OCI-LY3 (cell line): ENCODE measurements at regions not wholly inside any gene's neighbourhood (a gene's known extent, or its start where the extent isn't known, plus 50 kb on each side); places are given as distances from the start of the nearest gene placed in this dataset.

Source experiments
- H2AFZ ChIP-seq: fragments of 200-600, 300-600 bp; shearing (Covaris generic); 2 replicates; pipeline ENCODE4 v1.6.0; 2014; ENCODE audit warnings: antibody characterized with exemption, low read depth, low read length
- H3K27ac ChIP-seq: fragments of 200-600, 300-600 bp; sonication (generic); 2 replicates; pipeline ENCODE4 v1.5.1; 2014; ENCODE audit warnings: mild to moderate bottlenecking, low read length, moderate library complexity, mixed read lengths
- H3K27me3 ChIP-seq: fragments of 200-600, 300-600 bp; sonication (generic); 2 replicates; pipeline ENCODE4 v1.6.1; 2014; ENCODE audit warnings: low read depth, low read length, mixed read lengths
- H3K36me3 ChIP-seq: fragments of 200-600, 300-600 bp; sonication (generic); replicated peaks from 2 replicates; pipeline ENCODE3; 2014; ENCODE audit warnings: low read depth, low read length, mixed read lengths
- H3K4me1 ChIP-seq: fragments of 300-600, 200-600 bp; sonication (generic); 2 replicates; pipeline ENCODE4 v1.6.1; 2014; ENCODE audit warnings: low read length, mixed read lengths
- H3K4me2 ChIP-seq: fragments of 200-600, 300-600 bp; sonication (generic); 2 replicates; pipeline ENCODE4 v1.6.1; 2014; ENCODE audit warnings: low read length, mixed read lengths
- H3K4me3 ChIP-seq: fragments of 300-600, 200-600 bp; sonication (generic); 2 replicates; pipeline ENCODE4 v1.5.1; 2014; ENCODE audit warnings: antibody characterized with exemption, mild to moderate bottlenecking, low read length, moderate library complexity
- H3K79me2 ChIP-seq: fragments of 300-600, 200-600 bp; shearing (Covaris generic); 2 replicates; pipeline ENCODE4 v1.6.1; 2014; ENCODE audit warnings: mild to moderate bottlenecking, low read length, mixed read lengths
- H3K9ac ChIP-seq: fragments of 300-600, 200-600 bp; shearing (Covaris generic); 2 replicates; pipeline ENCODE4 v1.6.0; 2014; ENCODE audit warnings: mild to moderate bottlenecking, low read length, moderate library complexity
- H3K9me3 ChIP-seq: fragments of 200-600, 300-600 bp; shearing (Covaris generic); 2 replicates; pipeline ENCODE4 v1.6.1; 2014; ENCODE audit warnings: low read length, mixed read lengths; ENCODE audit not compliant: insufficient read depth
- H4K20me1 ChIP-seq: fragments of 200-600, 300-600 bp; sonication (generic); 2 replicates; pipeline ENCODE4 v1.6.1; 2016; ENCODE audit warnings: low read length, mixed read lengths; ENCODE audit not compliant: insufficient read depth
- CTCF ChIP-seq: fragments of 200-600, 300-600 bp; sonication (generic); IDR thresholded peaks from 2 replicates; pipeline ENCODE4 v1.5.1; 2014; ENCODE audit warnings: antibody characterized with exemption, low read length, low read depth
- EZH2phosphoT487 ChIP-seq: fragments of 200-600 bp; shearing (Covaris generic); IDR thresholded peaks from 2 replicates; pipeline ENCODE4 v1.6.1; 2018; ENCODE audit warnings: antibody characterized with exemption, mixed run types, low read depth

- H3K4me1 ChIP-seq, result no peaks in the 10 kb centered on the region; the same call in 1 of the 2 replicates
- H3K36me3 ChIP-seq, result no peaks in the 10 kb centered on the region
- H2AFZ ChIP-seq, result no peak overlapping the region
- no peaks in the 10 kb centered on the region for H4K20me1 ChIP-seq
- H3K27me3 ChIP-seq, result no peaks in the 10 kb centered on the region
- no peak overlapping the region for H3K4me3 ChIP-seq
- no peak for TF ChIP-seq CTCF
- no peak for TF ChIP-seq EZH2phosphoT487
- H3K79me2 ChIP-seq, result no peaks in the 10 kb centered on the region
- no peak overlapping the region for H3K4me2 ChIP-seq
- H3K27ac ChIP-seq, result no peak overlapping the region
- no peak overlapping the region for H3K9ac ChIP-seq
- no peaks in the 10 kb centered on the region for H3K9me3 ChIP-seq
Observed at GRCh38 chr12:68458866-68459265, 126.7 kb upstream of the MDM1 start.

GRCh38 chr12:68460236-68460635 is 128.1 kb upstream of the MDM1 start:
- Histone ChIP-seq H2AFZ (no peak overlapping the region), H4K20me1 (no peaks in the 10 kb centered on the region), H3K4me2 (no peak overlapping the region), H3K36me3 (no peaks in the 10 kb centered on the region), H3K4me3 (no peak overlapping the region), H3K27ac (no peak overlapping the region), H3K27me3 (no peaks in the 10 kb centered on the region), H3K4me1 (no peaks in the 10 kb centered on the region; the same call in 1 of the 2 replicates), H3K79me2 (no peaks in the 10 kb centered on the region), H3K9ac (no peak overlapping the region), H3K9me3 (no peaks in the 10 kb centered on the region)
- no peak for TF ChIP-seq CTCF
- no peak for TF ChIP-seq EZH2phosphoT487

- Histone ChIP-seq H3K4me3 (no peak overlapping the region), H3K4me1 (no peaks in the 10 kb centered on the region), H4K20me1 (no peaks in the 10 kb centered on the region), H2AFZ (no peak overlapping the region), H3K27me3 (no peaks in the 10 kb centered on the region; the same call in 1 of the 2 replicates), H3K79me2 (no peaks in the 10 kb centered on the region), H3K4me2 (no peak overlapping the region), H3K36me3 (no peaks in the 10 kb centered on the region), H3K9ac (no peak overlapping the region), H3K27ac (no peak overlapping the region), H3K9me3 (no peaks in the 10 kb centered on the region)
- no peak for TF ChIP-seq EZH2phosphoT487
- TF ChIP-seq CTCF, result no peak
Observed at GRCh38 chr12:68461645-68462044, 129.5 kb upstream of the MDM1 start.

GRCh38 chr12:68462803-68463202 is 130.6 kb upstream of the MDM1 start:
- H3K27ac ChIP-seq, result no peak overlapping the region
- H2AFZ ChIP-seq, result peak overlapping the region; percentile 83; the same call in 1 of the 2 replicates
- peak overlapping the region; percentile 18; the same call in 1 of the 2 replicates for H3K4me3 ChIP-seq

More at GRCh38 chr12:68462803-68463202, 130.6 kb upstream of the MDM1 start:
- H4K20me1 ChIP-seq, result no peaks in the 10 kb centered on the region
- no peaks in the 10 kb centered on the region for H3K79me2 ChIP-seq
- TF ChIP-seq CTCF, result no peak
- no peak for TF ChIP-seq EZH2phosphoT487
- H3K36me3 ChIP-seq, result no peaks in the 10 kb centered on the region
- no peaks in the 10 kb centered on the region for H3K9me3 ChIP-seq
- peak overlapping the region; percentile 24; the same call in 1 of the 2 replicates for H3K4me2 ChIP-seq
- H3K27me3 ChIP-seq, result no peaks in the 10 kb centered on the region; the same call in 1 of the 2 replicates
- H3K4me1 ChIP-seq, result no peaks in the 10 kb centered on the region
- no peak overlapping the region for H3K9ac ChIP-seq
